ENCODE measurements at regions not wholly inside any gene's neighbourhood (a gene's known extent, or its start where the extent isn't known, plus 50 kb on each side); places are given as distances from the start of the nearest gene placed in this dataset.

DNA sequence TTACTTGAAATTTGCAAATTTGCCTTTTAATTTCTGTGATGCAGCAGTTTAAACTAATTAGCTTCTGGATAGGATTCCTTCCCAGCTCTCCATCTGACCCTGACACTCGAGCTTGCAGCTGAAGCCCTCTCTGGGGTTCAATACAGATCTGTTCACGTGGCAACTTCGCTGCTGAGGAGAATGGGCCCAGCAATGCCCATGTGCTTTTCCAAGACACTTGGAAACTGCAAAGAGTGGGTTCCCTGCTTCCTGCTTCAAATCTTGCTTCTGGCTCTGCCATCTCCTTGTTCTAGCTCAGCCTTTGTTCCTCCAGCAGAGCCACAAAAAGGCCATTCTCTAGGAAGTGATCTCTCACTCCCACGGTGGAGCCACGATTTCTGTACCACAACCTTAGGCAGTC lies 50.0 kb upstream of the IRX6 start:
- DNase-seq (ENCODE audit: low read depth): no peak
- H3K4me3 ChIP-seq (ENCODE audit: low read depth, low read length): no peak overlapping the region
- TF ChIP-seq, protein P1, sequence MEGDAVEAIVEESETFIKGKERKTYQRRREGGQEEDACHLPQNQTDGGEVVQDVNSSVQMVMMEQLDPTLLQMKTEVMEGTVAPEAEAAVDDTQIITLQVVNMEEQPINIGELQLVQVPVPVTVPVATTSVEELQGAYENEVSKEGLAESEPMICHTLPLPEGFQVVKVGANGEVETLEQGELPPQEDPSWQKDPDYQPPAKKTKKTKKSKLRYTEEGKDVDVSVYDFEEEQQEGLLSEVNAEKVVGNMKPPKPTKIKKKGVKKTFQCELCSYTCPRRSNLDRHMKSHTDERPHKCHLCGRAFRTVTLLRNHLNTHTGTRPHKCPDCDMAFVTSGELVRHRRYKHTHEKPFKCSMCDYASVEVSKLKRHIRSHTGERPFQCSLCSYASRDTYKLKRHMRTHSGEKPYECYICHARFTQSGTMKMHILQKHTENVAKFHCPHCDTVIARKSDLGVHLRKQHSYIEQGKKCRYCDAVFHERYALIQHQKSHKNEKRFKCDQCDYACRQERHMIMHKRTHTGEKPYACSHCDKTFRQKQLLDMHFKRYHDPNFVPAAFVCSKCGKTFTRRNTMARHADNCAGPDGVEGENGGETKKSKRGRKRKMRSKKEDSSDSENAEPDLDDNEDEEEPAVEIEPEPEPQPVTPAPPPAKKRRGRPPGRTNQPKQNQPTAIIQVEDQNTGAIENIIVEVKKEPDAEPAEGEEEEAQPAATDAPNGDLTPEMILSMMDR (conservative IDR thresholded peaks at IDR 0.05; ENCODE audit: low read depth, low read length): no peak

All from epithelial cell of proximal tubule (primary cell).